ENCODE measurements at regions not wholly inside any gene's neighbourhood (a gene's known extent, or its start where the extent isn't known, plus 50 kb on each side); places are given as distances from the start of the nearest gene placed in this dataset.

GRCh38 chr21:28699596-28700259, 292.9 kb downstream of the LTN1 start:
- TF ChIP-seq CTCF (IDR thresholded peaks at IDR 0.05; ENCODE audit: poor library complexity), result no peak
- TF ChIP-seq EZH2phosphoT487 (IDR thresholded peaks at IDR 0.05; ENCODE audit: low read depth, severe bottlenecking, unreplicated experiment), result no peak
- no peak for TF ChIP-seq EZH2 (IDR thresholded peaks at IDR 0.05; ENCODE audit: borderline replicate concordance)
